Activated T-cell treated with anti-CD3 and anti-CD28 coated beads, Interleukin-2, amount 50 U/mL, for 72 hours (primary cell): ENCODE measurements at regions not wholly inside any gene's neighbourhood (a gene's known extent, or its start where the extent isn't known, plus 50 kb on each side); places are given as distances from the start of the nearest gene placed in this dataset.
"Not testable (repeated sequence)": the region's sequence is repeated elsewhere in the genome, so short reads cannot be mapped to it uniquely, and the experiment has no call there.

Experiments
- ATAC-seq, 2 donors: fragments of 150-1000 bp; cut with Tn5 transposase; replicated peaks in 1 of 2; 2 replicates each; pipeline ENCODE4 v1.10.0; 2021; ENCODE audit warnings: moderate library complexity in 2 of 2, mild to moderate bottlenecking in 1 of 2
- DNase-seq, 2 donors: peaks; one replicate each; pipeline ENCODE4 v3.0.0; 2021 to 2022; ENCODE audit warnings: mixed read lengths in 1 of 2
- H3K27ac Mint-ChIP-seq: one replicate; pipeline ENCODE4 v1.8.0; 2022; ENCODE audit warnings: mild to moderate bottlenecking, moderate library complexity, mixed read lengths
- H3K27me3 Mint-ChIP-seq: one replicate; pipeline ENCODE4 v1.8.0; 2022; ENCODE audit warnings: low read depth, mixed read lengths
- H3K36me3 Mint-ChIP-seq, 2 donors: one replicate each; pipeline ENCODE4 v1.8.0; 2022; ENCODE audit warnings: mixed read lengths in 2 of 2, mild to moderate bottlenecking in 1 of 2; ENCODE audit not compliant: insufficient read depth in 2 of 2
- H3K4me1 Mint-ChIP-seq: one replicate; pipeline ENCODE4 v1.8.0; 2022; ENCODE audit warnings: low read depth, mixed read lengths
- H3K4me3 Mint-ChIP-seq, 2 donors: one replicate each; pipeline ENCODE4 v1.8.0; 2022; ENCODE audit warnings: mild to moderate bottlenecking in 2 of 2, mixed read lengths in 2 of 2, moderate library complexity in 2 of 2
- H3K9me3 Mint-ChIP-seq, 2 donors: one replicate each; pipeline ENCODE4 v1.8.0; 2022; ENCODE audit warnings: mixed read lengths in 2 of 2

GRCh38 chr7:51593628-51594027 lies 277.0 kb upstream of the COBL start:
- no peaks in the 10 kb centered on the region for H3K36me3 Mint-ChIP-seq
- H3K27ac Mint-ChIP-seq, result no peak overlapping the region
- H3K27me3 Mint-ChIP-seq, result no peaks in the 10 kb centered on the region
- peaks cover 0 to 2% of the 10 kb centered on the region in 2 donors for H3K9me3 Mint-ChIP-seq
- ATAC-seq (no peak), DNase-seq (no peak)
- H3K4me1 Mint-ChIP-seq, result no peaks in the 10 kb centered on the region
- no peak overlapping the region for H3K4me3 Mint-ChIP-seq

GRCh38 chr7:51592842-51593599 lies 276.4 kb upstream of the COBL start:
- no peak for ATAC-seq
- DNase-seq, result no peak
- H3K27ac Mint-ChIP-seq, result no peak overlapping the region
- H3K9me3 Mint-ChIP-seq, result peaks cover 0 to 2% of the 10 kb centered on the region in 2 donors
- no peaks in the 10 kb centered on the region for H3K27me3 Mint-ChIP-seq
- H3K4me3 Mint-ChIP-seq, result no peak overlapping the region
- no peaks in the 10 kb centered on the region for H3K4me1 Mint-ChIP-seq
- H3K36me3 Mint-ChIP-seq, result no peaks in the 10 kb centered on the region

DNA sequence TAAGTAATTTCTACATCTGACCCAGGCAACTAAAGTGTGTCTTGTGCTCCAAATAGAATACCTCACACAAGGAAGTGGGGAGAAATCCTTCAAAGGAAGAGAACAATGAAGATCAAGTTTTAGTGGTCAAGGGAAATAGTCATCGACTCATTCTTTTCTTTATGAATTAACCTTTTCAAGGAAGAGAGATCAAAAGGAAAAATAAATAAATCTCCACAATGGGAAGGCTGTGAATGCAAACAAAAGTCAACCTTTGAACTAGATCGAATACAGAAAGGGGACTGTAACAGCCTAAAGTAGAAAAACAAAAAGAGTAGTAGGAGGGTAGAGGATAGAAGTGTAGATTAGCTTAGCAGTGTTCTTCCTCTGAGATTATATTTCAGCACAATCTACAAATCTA lies 274.6 kb upstream of the COBL start:
- DNase-seq (no peak), ATAC-seq (no peak)
- Mint-ChIP-seq H3K27me3 (no peaks in the 10 kb centered on the region), H3K36me3 (no peaks in the 10 kb centered on the region), H3K4me3 (no peak overlapping the region), H3K27ac (no peak overlapping the region), H3K9me3 (no peaks in the 10 kb centered on the region), H3K4me1 (no peaks in the 10 kb centered on the region)

DNA sequence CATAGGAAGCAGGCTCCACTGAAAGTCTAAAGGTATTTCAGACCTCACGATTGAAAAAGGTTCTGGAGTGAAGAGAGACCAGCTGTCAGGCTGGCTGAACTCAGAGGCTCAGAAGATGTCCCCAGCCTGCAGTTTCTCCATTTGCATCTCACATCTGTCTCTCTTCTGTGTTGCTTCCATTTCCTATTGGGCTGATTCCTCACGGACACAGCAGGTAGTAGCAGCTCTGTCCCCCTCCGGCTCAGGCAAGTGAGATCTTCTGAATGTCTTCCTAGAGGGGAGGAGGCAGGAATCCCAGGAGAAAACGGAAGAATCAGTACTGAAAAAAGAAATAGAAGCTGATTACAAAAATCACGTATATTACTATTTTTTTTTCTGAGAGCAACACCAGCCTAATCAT lies 274.1 kb upstream of the COBL start:
- H3K27me3 Mint-ChIP-seq, result no peaks in the 10 kb centered on the region
- no peak for ATAC-seq
- H3K4me1 Mint-ChIP-seq, result no peaks in the 10 kb centered on the region
- DNase-seq, result no peak
- H3K4me3 Mint-ChIP-seq, result no peak overlapping the region
- no peak overlapping the region for H3K27ac Mint-ChIP-seq
- no peaks in the 10 kb centered on the region for H3K36me3 Mint-ChIP-seq
- no peaks in the 10 kb centered on the region for H3K9me3 Mint-ChIP-seq

GRCh38 chr7:51589111-51589510 lies 272.5 kb upstream of the COBL start:
- Mint-ChIP-seq H3K4me1 (no peaks in the 10 kb centered on the region), H3K36me3 (no peaks in the 10 kb centered on the region), H3K27ac (no peak overlapping the region), H3K4me3 (no peak overlapping the region), H3K9me3 (no peaks in the 10 kb centered on the region), H3K27me3 (no peaks in the 10 kb centered on the region)
- DNase-seq, result no peak
- no peak for ATAC-seq

DNA sequence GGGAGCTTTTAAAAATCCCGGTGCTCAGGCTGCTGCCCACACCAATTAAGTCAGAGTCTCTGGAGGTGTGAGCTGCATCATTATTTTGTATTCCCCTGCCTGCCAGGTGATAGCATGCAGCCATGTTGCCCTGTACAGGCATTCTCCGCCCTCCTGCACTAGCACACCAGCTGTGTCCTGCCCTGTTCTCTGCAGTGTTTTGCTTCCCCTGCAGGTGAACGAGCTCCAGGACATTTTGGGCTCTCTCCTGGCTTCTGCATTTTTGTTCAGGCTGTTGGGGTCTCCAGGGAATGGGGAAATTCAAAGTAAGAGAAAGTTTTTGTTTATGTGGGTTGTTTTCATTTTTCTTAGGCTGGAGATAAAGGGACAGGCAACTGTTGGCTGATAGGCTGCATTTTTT lies 271.0 kb upstream of the COBL start:
- no peaks in the 10 kb centered on the region for H3K27me3 Mint-ChIP-seq

GRCh38 chr7:51577390-51577789 lies 260.8 kb upstream of the COBL start:
- peaks cover 6 to 10% of the 10 kb centered on the region in 2 donors for H3K9me3 Mint-ChIP-seq
- H3K36me3 Mint-ChIP-seq, result no peaks in the 10 kb centered on the region
- H3K27ac Mint-ChIP-seq, result no peak overlapping the region
- H3K4me1 Mint-ChIP-seq, result no peaks in the 10 kb centered on the region
- no peak for DNase-seq
- no peak for ATAC-seq
- no peaks in the 10 kb centered on the region for H3K27me3 Mint-ChIP-seq
- no peak overlapping the region for H3K4me3 Mint-ChIP-seq

More for the DNA sequence above, 271.0 kb upstream of the COBL start:
- Mint-ChIP-seq H3K4me1 (no peaks in the 10 kb centered on the region), H3K36me3 (peaks cover 0 to 3% of the 10 kb centered on the region in 2 donors), H3K27ac (no peak overlapping the region), H3K4me3 (no peak overlapping the region), H3K9me3 (peaks cover 4% of the 10 kb centered on the region in 2 donors)
- no peak for ATAC-seq
- DNase-seq, result no peak

DNA sequence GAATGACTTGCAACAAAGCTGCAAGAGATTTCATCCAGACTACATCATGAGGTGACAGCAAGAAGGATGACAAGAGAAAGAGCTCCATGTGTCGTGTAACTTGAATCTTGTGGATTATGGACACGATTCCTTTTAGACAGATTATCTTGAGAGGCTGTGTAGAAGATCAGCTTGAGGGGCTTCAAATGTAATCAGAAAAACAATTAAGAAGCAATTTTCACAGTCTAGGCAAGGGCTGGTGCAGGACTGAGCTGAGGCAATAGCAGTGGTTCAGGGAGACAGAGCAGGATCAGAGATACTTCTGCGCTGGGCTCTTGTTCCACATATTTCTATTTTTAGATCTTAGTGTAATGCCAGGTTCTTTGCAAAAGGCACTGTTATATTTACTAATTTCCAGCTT lies 253.0 kb upstream of the COBL start:
- DNase-seq, result no peak
- no peak overlapping the region for H3K4me3 Mint-ChIP-seq
- no peak overlapping the region for H3K27ac Mint-ChIP-seq
- H3K36me3 Mint-ChIP-seq, result no peaks in the 10 kb centered on the region
- ATAC-seq, result no peak
- no peaks in the 10 kb centered on the region for H3K4me1 Mint-ChIP-seq
- peaks cover 9 to 14% of the 10 kb centered on the region in 2 donors for H3K9me3 Mint-ChIP-seq
- H3K27me3 Mint-ChIP-seq, result no peaks in the 10 kb centered on the region

DNA sequence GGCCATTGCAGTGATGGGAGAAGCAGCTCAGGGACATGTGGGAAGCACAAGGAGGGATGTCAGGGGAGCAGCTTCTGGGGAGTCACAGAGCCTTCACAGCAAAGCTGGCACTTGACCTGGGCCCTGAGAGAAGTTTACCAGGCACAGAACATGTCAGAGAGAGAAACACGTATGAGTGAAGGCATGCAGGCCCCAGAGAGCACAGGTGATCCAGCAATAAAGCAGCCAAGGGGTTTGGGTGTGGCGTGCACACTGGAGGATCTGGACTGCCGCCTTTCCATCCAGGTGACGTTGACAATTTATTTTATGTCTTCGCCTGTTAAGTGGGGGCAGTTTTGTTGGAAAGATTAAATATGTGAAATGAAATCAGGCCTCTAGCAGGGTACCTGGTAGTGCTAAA lies 252.6 kb upstream of the COBL start:
- no peaks in the 10 kb centered on the region for H3K27me3 Mint-ChIP-seq
- H3K4me3 Mint-ChIP-seq, result no peak overlapping the region
- DNase-seq (no peak), ATAC-seq (no peak)
- no peaks in the 10 kb centered on the region for H3K4me1 Mint-ChIP-seq
- H3K36me3 Mint-ChIP-seq, result no peaks in the 10 kb centered on the region
- H3K9me3 Mint-ChIP-seq, result peaks cover 6 to 11% of the 10 kb centered on the region in 2 donors
- H3K27ac Mint-ChIP-seq, result no peak overlapping the region

- Mint-ChIP-seq H3K27ac (no peak overlapping the region), H3K27me3 (no peaks in the 10 kb centered on the region), H3K4me1 (no peaks in the 10 kb centered on the region), H3K36me3 (peaks cover 2 to 5% of the 10 kb centered on the region in 2 donors), H3K9me3 (peaks cover 16% of the 10 kb centered on the region in 2 donors), H3K4me3 (no peak overlapping the region)
- DNase-seq (no peak), ATAC-seq (no peak)
Observed at GRCh38 chr7:51551070-51551469, 234.5 kb upstream of the COBL start.

DNA sequence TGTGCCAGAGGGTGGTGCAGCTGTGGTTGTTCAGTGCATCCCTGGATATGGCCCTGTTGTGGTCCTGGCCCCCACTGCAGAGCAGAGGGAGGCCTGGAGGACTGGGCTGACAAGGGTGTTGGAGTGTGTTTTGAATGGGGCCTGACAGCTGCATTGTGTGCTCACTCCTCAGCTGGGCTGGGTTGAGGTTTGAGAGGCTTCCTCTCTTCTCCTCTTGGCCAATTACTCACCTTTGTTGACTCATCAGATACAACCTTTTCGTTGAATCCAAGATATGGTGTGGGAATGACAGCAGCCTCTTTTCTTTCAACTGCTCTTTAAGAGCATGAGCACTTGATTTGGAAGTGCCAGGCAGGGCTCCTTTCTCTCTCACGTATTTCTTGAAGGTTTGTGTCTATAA lies 228.5 kb upstream of the COBL start:
- H3K4me1 Mint-ChIP-seq, result no peaks in the 10 kb centered on the region
- no peaks in the 10 kb centered on the region for H3K36me3 Mint-ChIP-seq
- DNase-seq, result no peak
- no peak for ATAC-seq
- peaks cover 1 to 11% of the 10 kb centered on the region in 2 donors for H3K9me3 Mint-ChIP-seq
- H3K27ac Mint-ChIP-seq, result no peak overlapping the region
- no peak overlapping the region for H3K4me3 Mint-ChIP-seq
- H3K27me3 Mint-ChIP-seq, result no peaks in the 10 kb centered on the region

DNA sequence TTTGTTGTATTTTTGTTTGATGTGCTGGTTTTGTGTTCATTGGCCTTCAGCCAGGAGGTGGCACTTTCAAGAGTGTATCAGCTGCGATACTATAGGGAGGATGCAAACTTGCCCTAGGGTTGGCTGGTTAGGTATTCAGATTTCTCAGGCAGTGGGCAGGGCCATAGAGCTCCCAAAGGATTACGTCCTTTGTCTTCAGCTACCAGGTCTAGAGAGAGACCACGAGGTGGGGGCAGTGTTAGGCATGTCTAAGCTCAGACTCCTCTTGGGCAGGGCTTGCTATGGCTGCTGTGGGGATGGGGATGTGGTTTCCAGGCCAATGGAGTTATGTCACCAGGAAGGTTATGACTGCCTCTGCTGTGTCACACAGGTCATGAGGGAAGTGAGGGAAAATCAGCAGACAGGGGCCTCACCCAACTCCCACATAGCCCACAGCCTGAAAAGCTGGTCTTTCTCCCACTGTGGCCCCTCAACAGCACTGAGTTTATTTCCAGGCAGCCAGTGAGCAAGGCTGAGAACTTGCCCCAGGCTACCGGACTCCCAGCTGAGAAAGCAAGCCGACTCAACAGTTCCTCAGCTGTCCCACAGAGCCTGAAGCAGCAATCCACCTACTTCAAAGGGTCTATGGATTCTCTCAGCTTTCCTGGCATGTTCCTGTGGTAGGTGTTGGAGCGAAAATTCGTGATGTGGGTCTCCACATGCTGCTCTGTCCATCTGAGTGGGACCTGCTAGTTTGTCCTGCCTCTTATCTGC lies 227.4 kb upstream of the COBL start:
- DNase-seq (no peak), ATAC-seq (no peak)
- no peaks in the 10 kb centered on the region for H3K4me1 Mint-ChIP-seq
- H3K4me3 Mint-ChIP-seq, result no peak overlapping the region
- no peaks in the 10 kb centered on the region for H3K36me3 Mint-ChIP-seq
- H3K27me3 Mint-ChIP-seq, result no peaks in the 10 kb centered on the region
- no peak overlapping the region for H3K27ac Mint-ChIP-seq
- H3K9me3 Mint-ChIP-seq, result peaks cover 0 to 13% of the 10 kb centered on the region in 2 donors

- H3K27ac Mint-ChIP-seq, H3K36me3 Mint-ChIP-seq, DNase-seq, H3K4me3 Mint-ChIP-seq, H3K4me1 Mint-ChIP-seq, H3K27me3 Mint-ChIP-seq, ATAC-seq: not testable (repeated sequence)
- H3K9me3 Mint-ChIP-seq, result peaks cover 0 to 13% of the 10 kb centered on the region in 2 donors
Observed at GRCh38 chr7:51540906-51541305, 224.3 kb upstream of the COBL start.
